GM23338 (cell line): ENCODE measurements at regions not wholly inside any gene's neighbourhood (a gene's known extent, or its start where the extent isn't known, plus 50 kb on each side); places are given as distances from the start of the nearest gene placed in this dataset.

Experiments
- ATAC-seq: fragments of 200-7000 bp; cut with Tn5 transposase; 3 replicates; pipeline ENCODE4 v1.9.1; 2020
- DNase-seq: peaks from one replicate; pipeline ENCODE4 v3.0.0-alpha.2; 2015; ENCODE audit warnings: low spot score
- H2AFZ ChIP-seq: fragments of 200-600 bp; sonication (generic); 2 replicates; pipeline ENCODE4 v1.8.0; 2016; ENCODE audit warnings: antibody characterized with exemption, mild to moderate bottlenecking, moderate library complexity
- H3F3A ChIP-seq: fragments of 200-600 bp; sonication (generic); replicated peaks from 2 replicates; pipeline ENCODE4 v1.8.0; 2017; ENCODE audit warnings: antibody characterized with exemption, mixed run types, low read depth
- H3K27ac ChIP-seq: fragments of 200-600 bp; sonication (generic); 2 replicates; pipeline ENCODE4 v1.6.1; 2016; ENCODE audit warnings: low read depth
- H3K27me3 ChIP-seq: fragments of 200-600 bp; sonication (generic); 2 replicates; pipeline ENCODE4 v1.8.0; 2016; ENCODE audit warnings: mild to moderate bottlenecking, mixed run types, moderate library complexity; ENCODE audit not compliant: insufficient read depth
- H3K36me3 ChIP-seq: fragments of 200-600 bp; sonication (generic); 2 replicates; pipeline ENCODE4 v1.8.0; 2016; ENCODE audit warnings: mild to moderate bottlenecking; ENCODE audit not compliant: insufficient read depth
- H3K4me1 ChIP-seq: fragments of 200-600 bp; sonication (generic); 2 replicates; pipeline ENCODE4 v1.8.0; 2016; ENCODE audit warnings: mild to moderate bottlenecking, moderate library complexity; ENCODE audit not compliant: insufficient read depth
- H3K4me2 ChIP-seq: fragments of 200-600 bp; sonication (generic); 2 replicates; pipeline ENCODE4 v1.7.1; 2017; ENCODE audit warnings: mixed run types
- H3K4me3 ChIP-seq: fragments of 200-600 bp; sonication (generic); 2 replicates; pipeline ENCODE4 v1.6.1; 2016; ENCODE audit warnings: mixed run types
- H3K79me2 ChIP-seq: fragments of 200-600 bp; sonication (generic); replicated peaks from 2 replicates; pipeline ENCODE4 v1.8.0; 2017; ENCODE audit warnings: mild to moderate bottlenecking; ENCODE audit not compliant: insufficient read depth
- H3K9me2 ChIP-seq: fragments of 200-600 bp; sonication (generic); 2 replicates; pipeline ENCODE4 v1.8.0; 2017; ENCODE audit not compliant: insufficient read depth
- H4K20me1 ChIP-seq: fragments of 200-600 bp; sonication (generic); replicated peaks from 2 replicates; pipeline ENCODE4 v1.8.0; 2017; ENCODE audit warnings: mild to moderate bottlenecking; ENCODE audit not compliant: insufficient read depth
- H3K27ac Mint-ChIP-seq: 2 replicates; pipeline ENCODE4 v1.8.0; 2020; ENCODE audit warnings: inconsistent platforms, mild to moderate bottlenecking, moderate library complexity, mixed read lengths
- H3K27me3 Mint-ChIP-seq: 3 replicates; pipeline ENCODE4 v1.8.0; 2022; ENCODE audit warnings: low read depth, mild to moderate bottlenecking, moderate library complexity, mixed read lengths, inconsistent platforms; ENCODE audit not compliant: insufficient read depth, poor library complexity
- H3K36me3 Mint-ChIP-seq: 3 replicates; pipeline ENCODE4 v1.8.0; 2021; ENCODE audit warnings: low read depth, mild to moderate bottlenecking, inconsistent platforms, moderate library complexity, mixed read lengths
- H3K4me1 Mint-ChIP-seq: 3 replicates; pipeline ENCODE4 v1.8.0; 2020; ENCODE audit warnings: mild to moderate bottlenecking, inconsistent platforms, mixed read lengths
- H3K4me3 Mint-ChIP-seq: 3 replicates; pipeline ENCODE4 v1.8.0; 2021; ENCODE audit warnings: moderate library complexity, mild to moderate bottlenecking, inconsistent platforms, mixed read lengths
- H3K9me3 Mint-ChIP-seq: 3 replicates; pipeline ENCODE4 v1.8.0; 2020; ENCODE audit warnings: moderate library complexity, mild to moderate bottlenecking, inconsistent platforms, mixed read lengths
- CREB1 ChIP-seq: fragments of 250-450 bp; sonication (Bioruptor Pico); IDR thresholded peaks from 2 replicates; pipeline ENCODE4 v1.5.0; 2020; ENCODE audit warnings: low read depth, mild to moderate bottlenecking, moderate library complexity
- EZH2 ChIP-seq: fragments of 200-600 bp; sonication (generic); IDR thresholded peaks from one replicate; pipeline ENCODE4 v1.8.0; 2017; ENCODE audit warnings: antibody characterized with exemption, mild to moderate bottlenecking, low read depth; ENCODE audit not compliant: unreplicated experiment
- EZH2phosphoT487 ChIP-seq: fragments of 200-600 bp; sonication (generic); IDR thresholded peaks from one replicate; pipeline ENCODE4 v1.8.1; 2018; ENCODE audit warnings: antibody characterized with exemption; ENCODE audit not compliant: unreplicated experiment
- JUNB ChIP-seq: IDR thresholded peaks from one replicate; pipeline ENCODE4 v1.6.1; 2016; ENCODE audit warnings: antibody characterized with exemption; ENCODE audit not compliant: unreplicated experiment
- NANOG ChIP-seq: IDR thresholded peaks from 2 replicates; pipeline ENCODE4 v1.6.1; 2016; ENCODE audit warnings: antibody characterized with exemption, borderline replicate concordance
- POLR2AphosphoS5 ChIP-seq: IDR thresholded peaks from 2 replicates; pipeline ENCODE4 v1.6.1; 2016; ENCODE audit warnings: antibody characterized with exemption, low read depth
- STAT1 ChIP-seq: IDR thresholded peaks from one replicate; pipeline ENCODE4 v1.6.1; 2016; ENCODE audit warnings: antibody characterized with exemption; ENCODE audit not compliant: unreplicated experiment
- ZNF331 ChIP-seq: fragments of 250-450 bp; sonication (Bioruptor Pico); IDR thresholded peaks from 2 replicates; pipeline ENCODE4 v1.5.0; 2020; ENCODE audit warnings: low read depth, mild to moderate bottlenecking, moderate library complexity
- TF ChIP-seq, protein P1 (sequence below), 2 experiments: fragments of 200-600 bp in 1 of 2; sonication (generic) in 1 of 2; conservative IDR thresholded peaks; 2 replicates each; pipeline versions ENCODE4 v1.5.1 to v1.6.1; 2016 to 2017; ENCODE audit warnings: antibody characterized with exemption in 2 of 2, low read depth in 2 of 2, mild to moderate bottlenecking in 2 of 2, moderate library complexity in 1 of 2
- TF ChIP-seq, protein P2 (sequence below): IDR thresholded peaks from one replicate; pipeline ENCODE4 v1.6.1; 2018; ENCODE audit warnings: antibody characterized with exemption; ENCODE audit not compliant: unreplicated experiment
- TF ChIP-seq, protein P3 (sequence below): IDR thresholded peaks from 2 replicates; pipeline ENCODE4 v1.6.1; 2016; ENCODE audit warnings: antibody characterized with exemption

DNA sequence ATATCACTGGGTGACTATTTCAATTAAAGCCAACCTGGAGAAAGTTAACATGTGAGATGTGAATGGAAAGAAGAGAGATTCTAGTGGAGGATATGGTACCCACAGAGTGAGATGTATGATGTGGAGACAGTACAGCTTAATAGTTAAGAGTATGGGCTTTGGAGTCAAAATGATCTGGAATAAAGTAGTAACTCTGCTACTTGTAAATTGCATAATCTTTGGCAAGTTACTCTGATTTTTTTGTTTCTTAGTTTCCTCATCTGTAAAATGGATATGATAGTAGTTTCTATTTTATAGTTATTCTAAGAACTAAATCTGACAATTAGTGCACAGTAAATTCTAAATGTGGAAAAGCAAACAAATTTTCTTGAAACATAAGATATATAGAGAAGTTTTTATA lies 79.2 kb downstream of the ISOC1 start:
- Histone ChIP-seq H3K4me2 (no peak overlapping the region), H3K27me3 (no peaks in the 10 kb centered on the region), H3K36me3 (no peaks in the 10 kb centered on the region), H3K4me3 (no peak overlapping the region), H3K4me1 (0 out of 2 replicates have a peak, but pooled peaks cover 5% of the 10 kb centered on the region), H2AFZ (no peak overlapping the region), H3K9me2 (no peaks in the 10 kb centered on the region; the same call in 1 of the 2 replicates), H4K20me1 (no peaks in the 10 kb centered on the region), H3K79me2 (no peaks in the 10 kb centered on the region), H3F3A (no peaks in the 10 kb centered on the region), H3K27ac (no peak overlapping the region)
- Mint-ChIP-seq H3K27me3 (no peaks in the 10 kb centered on the region), H3K4me3 (no peak overlapping the region), H3K27ac (no peak overlapping the region), H3K4me1 (peaks cover 8% of the 10 kb centered on the region), H3K9me3 (no peaks in the 10 kb centered on the region), H3K36me3 (no peaks in the 10 kb centered on the region)
- no peak for ATAC-seq
- TF ChIP-seq STAT1 = no peak
- TF ChIP-seq, protein P1, sequence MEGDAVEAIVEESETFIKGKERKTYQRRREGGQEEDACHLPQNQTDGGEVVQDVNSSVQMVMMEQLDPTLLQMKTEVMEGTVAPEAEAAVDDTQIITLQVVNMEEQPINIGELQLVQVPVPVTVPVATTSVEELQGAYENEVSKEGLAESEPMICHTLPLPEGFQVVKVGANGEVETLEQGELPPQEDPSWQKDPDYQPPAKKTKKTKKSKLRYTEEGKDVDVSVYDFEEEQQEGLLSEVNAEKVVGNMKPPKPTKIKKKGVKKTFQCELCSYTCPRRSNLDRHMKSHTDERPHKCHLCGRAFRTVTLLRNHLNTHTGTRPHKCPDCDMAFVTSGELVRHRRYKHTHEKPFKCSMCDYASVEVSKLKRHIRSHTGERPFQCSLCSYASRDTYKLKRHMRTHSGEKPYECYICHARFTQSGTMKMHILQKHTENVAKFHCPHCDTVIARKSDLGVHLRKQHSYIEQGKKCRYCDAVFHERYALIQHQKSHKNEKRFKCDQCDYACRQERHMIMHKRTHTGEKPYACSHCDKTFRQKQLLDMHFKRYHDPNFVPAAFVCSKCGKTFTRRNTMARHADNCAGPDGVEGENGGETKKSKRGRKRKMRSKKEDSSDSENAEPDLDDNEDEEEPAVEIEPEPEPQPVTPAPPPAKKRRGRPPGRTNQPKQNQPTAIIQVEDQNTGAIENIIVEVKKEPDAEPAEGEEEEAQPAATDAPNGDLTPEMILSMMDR (conservative IDR thresholded peaks at IDR 0.05; ENCODE audit: low read depth in 2 of 2) = no peak
- TF ChIP-seq CREB1 (CRISPR knock-in tag) = no peak
- no peak for TF ChIP-seq NANOG
- no peak for TF ChIP-seq EZH2phosphoT487
- no peak for TF ChIP-seq JUNB
- no peak for TF ChIP-seq EZH2
- TF ChIP-seq ZNF331 = no peak
- TF ChIP-seq, protein P2, sequence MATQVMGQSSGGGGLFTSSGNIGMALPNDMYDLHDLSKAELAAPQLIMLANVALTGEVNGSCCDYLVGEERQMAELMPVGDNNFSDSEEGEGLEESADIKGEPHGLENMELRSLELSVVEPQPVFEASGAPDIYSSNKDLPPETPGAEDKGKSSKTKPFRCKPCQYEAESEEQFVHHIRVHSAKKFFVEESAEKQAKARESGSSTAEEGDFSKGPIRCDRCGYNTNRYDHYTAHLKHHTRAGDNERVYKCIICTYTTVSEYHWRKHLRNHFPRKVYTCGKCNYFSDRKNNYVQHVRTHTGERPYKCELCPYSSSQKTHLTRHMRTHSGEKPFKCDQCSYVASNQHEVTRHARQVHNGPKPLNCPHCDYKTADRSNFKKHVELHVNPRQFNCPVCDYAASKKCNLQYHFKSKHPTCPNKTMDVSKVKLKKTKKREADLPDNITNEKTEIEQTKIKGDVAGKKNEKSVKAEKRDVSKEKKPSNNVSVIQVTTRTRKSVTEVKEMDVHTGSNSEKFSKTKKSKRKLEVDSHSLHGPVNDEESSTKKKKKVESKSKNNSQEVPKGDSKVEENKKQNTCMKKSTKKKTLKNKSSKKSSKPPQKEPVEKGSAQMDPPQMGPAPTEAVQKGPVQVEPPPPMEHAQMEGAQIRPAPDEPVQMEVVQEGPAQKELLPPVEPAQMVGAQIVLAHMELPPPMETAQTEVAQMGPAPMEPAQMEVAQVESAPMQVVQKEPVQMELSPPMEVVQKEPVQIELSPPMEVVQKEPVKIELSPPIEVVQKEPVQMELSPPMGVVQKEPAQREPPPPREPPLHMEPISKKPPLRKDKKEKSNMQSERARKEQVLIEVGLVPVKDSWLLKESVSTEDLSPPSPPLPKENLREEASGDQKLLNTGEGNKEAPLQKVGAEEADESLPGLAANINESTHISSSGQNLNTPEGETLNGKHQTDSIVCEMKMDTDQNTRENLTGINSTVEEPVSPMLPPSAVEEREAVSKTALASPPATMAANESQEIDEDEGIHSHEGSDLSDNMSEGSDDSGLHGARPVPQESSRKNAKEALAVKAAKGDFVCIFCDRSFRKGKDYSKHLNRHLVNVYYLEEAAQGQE = no peak
- no peak for DNase-seq

DNA sequence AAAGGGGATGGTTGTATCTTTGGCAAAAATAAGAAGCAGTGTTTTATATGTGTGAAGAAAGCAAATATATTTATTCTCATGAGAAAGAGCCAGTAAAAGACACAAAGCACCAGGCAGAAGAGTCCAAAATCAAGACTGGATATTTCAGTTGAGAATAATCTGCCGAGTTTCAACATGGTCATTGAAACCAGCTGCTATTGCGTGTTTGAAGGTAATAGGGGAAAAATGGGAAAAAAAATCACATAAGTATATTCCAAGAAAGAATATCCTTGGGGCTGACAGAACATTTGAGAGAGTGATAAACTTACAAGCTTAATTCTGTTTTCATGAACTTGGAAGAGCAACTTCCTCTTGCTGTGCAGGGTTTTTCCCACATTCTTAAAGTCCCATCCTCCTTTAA lies 79.9 kb downstream of the ISOC1 start:
- no peaks in the 10 kb centered on the region for H3K36me3 ChIP-seq
- H3K4me1 Mint-ChIP-seq = peaks cover 8% of the 10 kb centered on the region
- H3K27ac Mint-ChIP-seq = no peak overlapping the region
- no peaks in the 10 kb centered on the region for H3K79me2 ChIP-seq
- H3K4me3 ChIP-seq = no peak overlapping the region
- H4K20me1 ChIP-seq = no peaks in the 10 kb centered on the region
- no peaks in the 10 kb centered on the region for H3K27me3 ChIP-seq
- no peak overlapping the region for H3K4me3 Mint-ChIP-seq
- H3K9me3 Mint-ChIP-seq = no peaks in the 10 kb centered on the region
- no peak overlapping the region for H3K4me2 ChIP-seq
- no peak overlapping the region for H3K27ac ChIP-seq
- no peaks in the 10 kb centered on the region for H3K27me3 Mint-ChIP-seq
- 0 out of 2 replicates have a peak, but pooled peaks cover 5% of the 10 kb centered on the region for H3K4me1 ChIP-seq
- no peaks in the 10 kb centered on the region for H3K36me3 Mint-ChIP-seq
- H2AFZ ChIP-seq = no peak overlapping the region
- H3F3A ChIP-seq = no peaks in the 10 kb centered on the region
- H3K9me2 ChIP-seq = no peaks in the 10 kb centered on the region; the same call in 1 of the 2 replicates
- ATAC-seq (no peak), DNase-seq (no peak)
- TF ChIP-seq, protein P3, sequence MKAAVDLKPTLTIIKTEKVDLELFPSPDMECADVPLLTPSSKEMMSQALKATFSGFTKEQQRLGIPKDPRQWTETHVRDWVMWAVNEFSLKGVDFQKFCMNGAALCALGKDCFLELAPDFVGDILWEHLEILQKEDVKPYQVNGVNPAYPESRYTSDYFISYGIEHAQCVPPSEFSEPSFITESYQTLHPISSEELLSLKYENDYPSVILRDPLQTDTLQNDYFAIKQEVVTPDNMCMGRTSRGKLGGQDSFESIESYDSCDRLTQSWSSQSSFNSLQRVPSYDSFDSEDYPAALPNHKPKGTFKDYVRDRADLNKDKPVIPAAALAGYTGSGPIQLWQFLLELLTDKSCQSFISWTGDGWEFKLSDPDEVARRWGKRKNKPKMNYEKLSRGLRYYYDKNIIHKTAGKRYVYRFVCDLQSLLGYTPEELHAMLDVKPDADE = no peak
- TF ChIP-seq CREB1 (CRISPR knock-in tag) (no peak), POLR2AphosphoS5 (no peak), STAT1 (no peak), EZH2phosphoT487 (no peak)
